Naive thymus-derived CD4-positive, alpha-beta T cell (primary cell): ENCODE measurements at regions not wholly inside any gene's neighbourhood (a gene's known extent, or its start where the extent isn't known, plus 50 kb on each side); places are given as distances from the start of the nearest gene placed in this dataset.

ENCODE experiments used
- ATAC-seq: fragments of 150-1000 bp; cut with Tn5 transposase; 2 replicates; pipeline ENCODE4 v1.10.0; 2021; ENCODE audit warnings: mild to moderate bottlenecking, moderate library complexity
- CTCF ChIA-PET: fragments of 350-600 bp; sonication (Branson Sonifier 250); formaldehyde crosslinking; loops from one replicate; lab custom pipeline; 2021; ENCODE audit warnings: antibody characterized with exemption; lab: Charles Lee
- POLR2A ChIA-PET: fragments of 350-600 bp; sonication (Branson Sonifier 250); formaldehyde crosslinking; loops from one replicate; lab custom pipeline; 2021; ENCODE audit warnings: antibody characterized with exemption, inconsistent platforms; lab: Charles Lee
- DNase-seq, 9 donors: peaks; one replicate each; pipeline versions ENCODE4 v3.0.0 to v3.0.0-alpha.2; 2020 to 2022; ENCODE audit warnings: mixed read lengths in 1 of 9
- H3K27ac ChIP-seq: one replicate; pipeline ENCODE4 v1.7.0; 2013; ENCODE audit warnings: mild to moderate bottlenecking, low read depth, low read length, moderate library complexity
- H3K27me3 ChIP-seq, 2 donors: one replicate each; pipeline ENCODE4 v1.7.0; 2013; ENCODE audit warnings: low read length in 2 of 2, mild to moderate bottlenecking in 2 of 2, moderate library complexity in 2 of 2; ENCODE audit not compliant: control insufficient read depth in 2 of 2, insufficient read depth in 2 of 2
- H3K36me3 ChIP-seq, 3 experiments: 1 replicate in 2 of 3; 2 replicates in 1 of 3; pipeline ENCODE4 v1.7.0; 2013; ENCODE audit warnings: low read length in 3 of 3, mild to moderate bottlenecking in 3 of 3, moderate library complexity in 1 of 3; ENCODE audit not compliant: insufficient read depth in 3 of 3, control insufficient read depth in 2 of 3
- H3K4me1 ChIP-seq, 2 donors: one replicate each; pipeline ENCODE4 v1.7.0; 2013; ENCODE audit warnings: low read length in 2 of 2, mild to moderate bottlenecking in 2 of 2, moderate library complexity in 1 of 2; ENCODE audit not compliant: control insufficient read depth in 2 of 2, insufficient read depth in 2 of 2
- H3K4me3 ChIP-seq: 2 replicates; pipeline ENCODE4 v1.7.0; 2013; ENCODE audit warnings: mild to moderate bottlenecking, low read length
- H3K9me3 ChIP-seq, 3 experiments: 1 replicate in 2 of 3; 2 replicates in 1 of 3; pipeline ENCODE4 v1.7.0; 2013; ENCODE audit warnings: low read length in 3 of 3; ENCODE audit not compliant: control insufficient read depth in 2 of 3
- H3K27ac Mint-ChIP-seq, 9 donors: one replicate each; pipeline ENCODE4 v1.8.0; 2020 to 2022; ENCODE audit warnings: mixed read lengths in 9 of 9, mild to moderate bottlenecking in 8 of 9, moderate library complexity in 5 of 9, inconsistent platforms in 2 of 9
- H3K27me3 Mint-ChIP-seq, 5 donors: one replicate each; pipeline ENCODE4 v1.8.0; 2021 to 2022; ENCODE audit warnings: mixed read lengths in 5 of 5, mild to moderate bottlenecking in 1 of 5
- H3K36me3 Mint-ChIP-seq, 5 donors: one replicate each; pipeline ENCODE4 v1.8.0; 2020 to 2022; ENCODE audit warnings: mixed read lengths in 5 of 5, mild to moderate bottlenecking in 3 of 5, inconsistent platforms in 1 of 5
- H3K4me1 Mint-ChIP-seq, 7 donors: one replicate each; pipeline ENCODE4 v1.8.0; 2020 to 2022; ENCODE audit warnings: mixed read lengths in 7 of 7, mild to moderate bottlenecking in 3 of 7, inconsistent platforms in 1 of 7
- H3K4me3 Mint-ChIP-seq, 10 donors: one replicate each; pipeline ENCODE4 v1.8.0; 2020 to 2022; ENCODE audit warnings: mild to moderate bottlenecking in 10 of 10, mixed read lengths in 10 of 10, moderate library complexity in 6 of 10, inconsistent platforms in 2 of 10
- H3K9me3 Mint-ChIP-seq, 11 donors: one replicate each; pipeline ENCODE4 v1.8.0; 2020 to 2022; ENCODE audit warnings: mixed read lengths in 11 of 11, mild to moderate bottlenecking in 4 of 11, inconsistent platforms in 1 of 11, moderate library complexity in 1 of 11
- intact Hi-C, 2 donors: fragments of 100-400 bp; cut with micrococcal nuclease; formaldehyde crosslinking; loops; one replicate each; pipeline ENCODE4 v1.15.1; 2023

DNA sequence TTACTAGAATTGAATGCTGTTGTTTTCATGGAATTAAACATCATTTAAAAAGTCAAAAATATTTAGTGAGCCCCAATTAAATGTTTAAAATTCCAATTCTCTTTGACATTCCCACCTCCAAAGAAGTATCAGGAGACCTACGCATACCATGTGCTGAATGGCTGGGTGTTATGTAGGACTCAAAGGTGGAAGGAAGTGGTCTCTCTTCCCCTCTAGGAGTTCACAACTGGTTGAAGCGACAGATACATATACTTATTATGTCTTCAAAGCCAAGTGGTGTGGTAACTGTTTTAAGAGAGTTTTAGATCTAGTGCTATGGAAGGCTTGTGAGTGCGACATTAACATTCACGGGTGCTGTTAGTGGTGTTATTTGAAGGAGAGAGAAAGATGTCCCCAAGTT, 464.0 kb downstream of the ATP23 start:
- Histone ChIP-seq H3K9me3 (no peaks in the 10 kb centered on the region), H3K4me3 (no peak overlapping the region), H3K36me3 (no peaks in the 10 kb centered on the region), H3K27ac (no peak overlapping the region), H3K4me1 (no peaks in the 10 kb centered on the region), H3K27me3 (no peaks in the 10 kb centered on the region)
- DNase-seq (no peak), ATAC-seq (no peak)
- H3K36me3 Mint-ChIP-seq, result no peaks in the 10 kb centered on the region
- peaks cover 0 to 5% (median 0%) of the 10 kb centered on the region in 11 donors for H3K9me3 Mint-ChIP-seq
- ChIA-PET CTCF (no interaction called here), POLR2A (no interaction called here)
- intact Hi-C loops, result no loop called here
- H3K4me1 Mint-ChIP-seq, result no peaks in the 10 kb centered on the region
- no peak overlapping the region for H3K4me3 Mint-ChIP-seq
- H3K27me3 Mint-ChIP-seq, result peaks cover 3 to 13% (median 5%) of the 10 kb centered on the region in 5 donors
- H3K27ac Mint-ChIP-seq, result no peak overlapping the region

- Histone ChIP-seq H3K4me1 (no peaks in the 10 kb centered on the region), H3K36me3 (no peaks in the 10 kb centered on the region), H3K9me3 (no peaks in the 10 kb centered on the region), H3K27ac (no peak overlapping the region), H3K27me3 (no peaks in the 10 kb centered on the region), H3K4me3 (no peak overlapping the region)
- CTCF ChIA-PET, result no interaction called here
- no peak overlapping the region for H3K4me3 Mint-ChIP-seq
- intact Hi-C loops, result no loop called here
- ATAC-seq (no peak), DNase-seq (no peak)
- no peak overlapping the region for H3K27ac Mint-ChIP-seq
- no peaks in the 10 kb centered on the region for H3K36me3 Mint-ChIP-seq
- peaks cover 5 to 17% (median 5%) of the 10 kb centered on the region in 5 donors for H3K27me3 Mint-ChIP-seq
- POLR2A ChIA-PET, result no interaction called here
- peaks cover 0 to 3% (median 0%) of the 10 kb centered on the region in 11 donors for H3K9me3 Mint-ChIP-seq
- H3K4me1 Mint-ChIP-seq, result peaks cover 0 to 2% (median 0%) of the 10 kb centered on the region in 7 donors
Measured at GRCh38 chr12:58408516-58408915, 467.1 kb downstream of the ATP23 start.

DNA sequence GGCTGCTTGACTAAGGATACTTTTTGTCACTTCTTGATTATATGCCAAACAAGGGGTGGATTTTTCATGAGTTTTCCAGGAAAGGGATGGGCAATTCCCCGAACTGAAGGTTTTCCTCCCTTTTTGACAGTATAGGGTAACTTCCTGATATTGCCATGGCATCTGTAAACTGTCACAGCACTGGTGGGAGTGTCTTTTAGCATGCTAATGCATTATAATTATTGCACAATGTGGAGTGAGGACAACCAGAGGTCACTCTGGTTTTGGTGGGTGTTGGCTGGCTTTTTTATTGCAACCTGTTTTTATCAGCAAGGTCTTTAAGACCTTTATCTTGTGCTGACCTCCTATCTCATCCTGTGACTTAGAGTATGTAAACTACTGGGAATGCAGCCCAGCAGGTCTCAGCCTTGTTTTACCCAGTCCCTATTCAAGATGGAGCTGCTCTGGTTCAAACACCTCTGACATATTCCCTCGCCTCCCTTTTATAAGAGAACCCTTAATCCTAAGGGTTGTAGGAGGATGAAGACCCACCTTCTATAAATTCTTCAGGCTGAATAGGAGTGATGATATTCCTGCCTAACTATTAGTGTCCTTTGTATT, 471.2 kb downstream of the ATP23 start:
- Mint-ChIP-seq H3K27ac (no peak overlapping the region), H3K4me3 (no peak overlapping the region), H3K9me3 (peaks cover 0 to 7% (median 0%) of the 10 kb centered on the region in 11 donors), H3K36me3 (peaks cover 0 to 4% (median 0%) of the 10 kb centered on the region in 5 donors), H3K27me3 (peaks cover 3 to 33% (median 6%) of the 10 kb centered on the region in 5 donors), H3K4me1 (peaks cover 0 to 2% (median 0%) of the 10 kb centered on the region in 7 donors)
- ATAC-seq, result no peak
- Histone ChIP-seq H3K27ac (no peak overlapping the region), H3K4me3 (no peak overlapping the region), H3K36me3 (no peaks in the 10 kb centered on the region), H3K9me3 (no peaks in the 10 kb centered on the region), H3K4me1 (no peaks in the 10 kb centered on the region), H3K27me3 (no peaks in the 10 kb centered on the region)
- no peak for DNase-seq
- CTCF ChIA-PET, result no interaction called here
- intact Hi-C loops, result no loop called here
- POLR2A ChIA-PET, result no interaction called here

DNA sequence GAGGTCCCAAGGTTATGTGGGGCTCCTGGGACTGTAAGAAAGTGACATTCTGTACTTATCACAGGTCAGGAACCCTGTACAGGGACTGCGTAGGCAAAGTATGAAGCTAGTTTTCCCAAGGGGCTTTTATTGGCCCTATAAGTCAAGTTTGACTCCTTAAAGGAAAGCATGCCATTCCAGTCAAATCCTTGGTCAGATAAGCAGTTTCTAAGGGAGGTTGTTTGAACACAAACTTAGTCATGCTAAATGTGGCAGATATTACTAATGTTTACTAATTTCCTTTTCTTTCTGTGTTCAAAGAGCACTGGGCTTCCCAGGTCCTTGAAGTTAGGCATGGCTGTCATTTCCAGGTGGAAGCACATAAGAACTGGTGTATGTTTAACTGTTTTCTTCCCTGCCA, 472.4 kb downstream of the ATP23 start:
- POLR2A ChIA-PET, result interaction anchor here (0.6 kb wide), 1 partner anchor 431 kb away, joined by 3 read pairs; no protein-coding TSS in a partner anchor
- H3K27ac ChIP-seq, result no peak overlapping the region
- no peaks in the 10 kb centered on the region for H3K9me3 ChIP-seq
- CTCF ChIA-PET, result no interaction called here
- no peak overlapping the region for H3K4me3 ChIP-seq
- peaks cover 0 to 4% (median 0%) of the 10 kb centered on the region in 5 donors for H3K36me3 Mint-ChIP-seq
- H3K9me3 Mint-ChIP-seq, result peaks cover 0 to 9% (median 0%) of the 10 kb centered on the region in 11 donors
- peaks cover 0 to 2% (median 0%) of the 10 kb centered on the region in 7 donors for H3K4me1 Mint-ChIP-seq
- no peak for DNase-seq
- H3K27me3 ChIP-seq, result no peaks in the 10 kb centered on the region
- ATAC-seq, result no peak
- intact Hi-C loops, result no loop called here
- no peaks in the 10 kb centered on the region for H3K36me3 ChIP-seq
- no peak overlapping the region for H3K4me3 Mint-ChIP-seq
- no peaks in the 10 kb centered on the region for H3K4me1 ChIP-seq
- H3K27ac Mint-ChIP-seq, result no peak overlapping the region
- peaks cover 3 to 33% (median 6%) of the 10 kb centered on the region in 5 donors for H3K27me3 Mint-ChIP-seq

- ChIA-PET CTCF (no interaction called here), POLR2A (no interaction called here)
- no peak overlapping the region for H3K4me3 Mint-ChIP-seq
- H3K36me3 Mint-ChIP-seq, result peaks cover 0 to 4% (median 0%) of the 10 kb centered on the region in 5 donors
- intact Hi-C loops, result no loop called here
- no peak for DNase-seq
- no peak overlapping the region for H3K27ac Mint-ChIP-seq
- peaks cover 0 to 2% (median 0%) of the 10 kb centered on the region in 7 donors for H3K4me1 Mint-ChIP-seq
- Histone ChIP-seq H3K27me3 (no peaks in the 10 kb centered on the region), H3K4me1 (no peaks in the 10 kb centered on the region), H3K36me3 (no peaks in the 10 kb centered on the region), H3K27ac (no peak overlapping the region), H3K9me3 (no peaks in the 10 kb centered on the region), H3K4me3 (no peak overlapping the region)
- peaks cover 3 to 34% (median 10%) of the 10 kb centered on the region in 5 donors for H3K27me3 Mint-ChIP-seq
- H3K9me3 Mint-ChIP-seq, result peaks cover 0 to 9% (median 2%) of the 10 kb centered on the region in 11 donors
- ATAC-seq, result no peak
Measured at GRCh38 chr12:58414398-58414871, 473.1 kb downstream of the ATP23 start.

DNA sequence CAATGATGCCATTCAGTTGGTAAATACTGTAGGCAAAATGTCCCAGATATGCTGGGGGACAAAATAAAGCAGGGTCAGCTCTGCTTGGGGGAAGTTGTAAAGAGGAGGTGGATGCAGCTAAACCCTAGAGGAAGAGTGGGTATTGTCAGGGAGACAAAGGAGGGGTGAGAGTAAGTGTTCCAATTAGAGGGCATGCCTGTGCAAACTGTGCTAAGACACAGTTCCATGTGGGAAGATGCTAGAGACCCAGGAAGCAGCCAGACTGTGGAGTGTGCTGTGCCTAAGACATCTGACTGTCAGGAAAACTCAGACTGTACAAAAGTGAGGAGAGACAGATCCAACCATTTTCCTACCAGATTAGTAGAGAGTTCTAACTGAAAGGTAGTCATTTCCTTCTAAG, 474.3 kb downstream of the ATP23 start:
- H3K9me3 Mint-ChIP-seq, result peaks cover 0 to 7% (median 2%) of the 10 kb centered on the region in 11 donors
- ATAC-seq (no peak), DNase-seq (no peak)
- H3K4me3 ChIP-seq, result no peak overlapping the region
- peaks cover 0 to 4% (median 0%) of the 10 kb centered on the region in 5 donors for H3K36me3 Mint-ChIP-seq
- H3K27me3 Mint-ChIP-seq, result peaks cover 3 to 40% (median 10%) of the 10 kb centered on the region in 5 donors
- no peaks in the 10 kb centered on the region for H3K27me3 ChIP-seq
- H3K27ac Mint-ChIP-seq, result no peak overlapping the region
- CTCF ChIA-PET, result no interaction called here
- H3K9me3 ChIP-seq, result no peaks in the 10 kb centered on the region
- peaks cover 0 to 2% (median 0%) of the 10 kb centered on the region in 7 donors for H3K4me1 Mint-ChIP-seq
- intact Hi-C loops, result no loop called here
- H3K36me3 ChIP-seq, result no peaks in the 10 kb centered on the region
- H3K4me1 ChIP-seq, result no peaks in the 10 kb centered on the region
- H3K4me3 Mint-ChIP-seq, result no peak overlapping the region
- POLR2A ChIA-PET, result no interaction called here
- no peak overlapping the region for H3K27ac ChIP-seq

DNA sequence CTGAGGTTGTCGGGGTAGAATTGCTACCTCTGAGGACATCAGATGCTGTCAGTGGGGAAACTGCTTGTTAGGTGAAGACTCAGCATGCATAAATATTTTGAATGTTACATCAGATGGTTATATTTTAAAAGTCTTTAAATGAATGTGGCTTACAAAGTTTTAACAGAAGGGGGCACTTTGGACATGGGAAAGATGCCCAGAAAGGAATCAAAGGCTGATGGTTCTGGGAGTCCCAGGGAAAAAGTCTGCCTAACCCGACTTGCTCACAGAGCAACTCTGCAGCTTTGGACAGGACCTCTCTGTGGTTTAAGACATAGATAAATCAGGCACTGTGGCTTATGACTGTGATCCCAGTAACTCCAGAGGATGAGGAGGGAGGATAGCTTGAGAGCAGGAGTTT, 474.9 kb downstream of the ATP23 start:
- H3K4me3 Mint-ChIP-seq, result no peak overlapping the region
- Histone ChIP-seq H3K27me3 (no peaks in the 10 kb centered on the region), H3K9me3 (no peaks in the 10 kb centered on the region), H3K4me3 (no peak overlapping the region), H3K4me1 (no peaks in the 10 kb centered on the region), H3K36me3 (no peaks in the 10 kb centered on the region), H3K27ac (no peak overlapping the region)
- no peak overlapping the region for H3K27ac Mint-ChIP-seq
- peaks cover 0 to 7% (median 2%) of the 10 kb centered on the region in 11 donors for H3K9me3 Mint-ChIP-seq
- H3K4me1 Mint-ChIP-seq, result peaks cover 0 to 2% (median 0%) of the 10 kb centered on the region in 7 donors
- CTCF ChIA-PET, result no interaction called here
- intact Hi-C loops, result no loop called here
- POLR2A ChIA-PET, result no interaction called here
- ATAC-seq, result no peak
- peaks cover 0 to 46% (median 10%) of the 10 kb centered on the region in 5 donors for H3K27me3 Mint-ChIP-seq
- peaks cover 0 to 4% (median 0%) of the 10 kb centered on the region in 5 donors for H3K36me3 Mint-ChIP-seq
- DNase-seq, result no peak
